Karpas-422 (cell line): ENCODE measurements at regions not wholly inside any gene's neighbourhood (a gene's known extent, or its start where the extent isn't known, plus 50 kb on each side); places are given as distances from the start of the nearest gene placed in this dataset.

ENCODE experiments used
- DNase-seq: peaks from one replicate; pipeline ENCODE4 v3.0.0-alpha.2; 2015
- H2AFZ ChIP-seq: fragments of 200-600 bp; sonication (generic); 2 replicates; pipeline ENCODE4 v1.6.1; 2014; ENCODE audit warnings: antibody characterized with exemption, low read length, mixed read lengths
- H3K27ac ChIP-seq: fragments of 200-600 bp; sonication (generic); 2 replicates; pipeline ENCODE4 v1.5.1; 2014; ENCODE audit warnings: mild to moderate bottlenecking, low read length, moderate library complexity
- H3K27me3 ChIP-seq: fragments of 200-600 bp; sonication (generic); 2 replicates; pipeline ENCODE4 v1.6.1; 2014; ENCODE audit warnings: low read length, mixed read lengths
- H3K36me3 ChIP-seq: fragments of 200-600 bp; sonication (generic); 2 replicates; pipeline ENCODE4 v1.6.1; 2014; ENCODE audit warnings: low read length, mixed read lengths; ENCODE audit not compliant: insufficient read depth
- H3K4me1 ChIP-seq: fragments of 200-600 bp; sonication (generic); 2 replicates; pipeline ENCODE4 v1.6.1; 2014; ENCODE audit warnings: mild to moderate bottlenecking, low read length, mixed read lengths
- H3K4me2 ChIP-seq: fragments of 200-600 bp; sonication (generic); 2 replicates; pipeline ENCODE4 v1.6.1; 2014; ENCODE audit warnings: low read length, low read depth, mild to moderate bottlenecking; ENCODE audit not compliant: poor library complexity, severe bottlenecking
- H3K4me3 ChIP-seq: fragments of 200-600 bp; sonication (generic); 2 replicates; pipeline ENCODE4 v1.5.1; 2014; ENCODE audit warnings: mild to moderate bottlenecking, antibody characterized with exemption, low read length, mixed read lengths
- H3K79me2 ChIP-seq: fragments of 200-600 bp; sonication (generic); 2 replicates; pipeline ENCODE4 v1.6.1; 2014; ENCODE audit warnings: mild to moderate bottlenecking, low read length, mixed read lengths
- H3K9ac ChIP-seq: fragments of 200-600 bp; sonication (generic); 2 replicates; pipeline ENCODE4 v1.6.0; 2014; ENCODE audit warnings: low read length
- H3K9me2 ChIP-seq: fragments of 200-600 bp; sonication (generic), shearing (Covaris generic); replicated peaks from 2 replicates; pipeline ENCODE4 v1.6.0; 2014; ENCODE audit warnings: mild to moderate bottlenecking, low read length, moderate library complexity; ENCODE audit not compliant: insufficient read depth
- H3K9me3 ChIP-seq: fragments of 300-700, 200-600 bp; sonication (generic); 2 replicates; pipeline ENCODE4 v1.6.1; 2014; ENCODE audit warnings: low read length, mixed read lengths
- H4K20me1 ChIP-seq: fragments of 200-600 bp; sonication (generic); 2 replicates; pipeline ENCODE4 v1.6.1; 2014; ENCODE audit warnings: mild to moderate bottlenecking, antibody characterized with exemption, low read length, low read depth; ENCODE audit not compliant: insufficient read depth

- H3K4me2 ChIP-seq, result no peak overlapping the region
- no peak overlapping the region for H3K9ac ChIP-seq
- no peaks in the 10 kb centered on the region for H3K27me3 ChIP-seq
- H3K27ac ChIP-seq, result no peak overlapping the region
- H4K20me1 ChIP-seq, result no peaks in the 10 kb centered on the region
- no peak for DNase-seq
- H2AFZ ChIP-seq, result no peak overlapping the region
- H3K4me1 ChIP-seq, result no peaks in the 10 kb centered on the region
- H3K9me2 ChIP-seq, result no peaks in the 10 kb centered on the region
- peaks cover 39% of the 10 kb centered on the region for H3K9me3 ChIP-seq
- no peaks in the 10 kb centered on the region for H3K36me3 ChIP-seq
- no peaks in the 10 kb centered on the region for H3K79me2 ChIP-seq
- no peak overlapping the region for H3K4me3 ChIP-seq
These were observed 569.6 kb upstream of the CXADR start for GRCh38 chr21:16943231-16943630.

GRCh38 chr21:16945580-16945979 lies 567.3 kb upstream of the CXADR start:
- no peak overlapping the region for H2AFZ ChIP-seq
- H4K20me1 ChIP-seq, result no peaks in the 10 kb centered on the region
- H3K27ac ChIP-seq, result no peak overlapping the region
- no peak overlapping the region for H3K9ac ChIP-seq
- peaks cover 41% of the 10 kb centered on the region for H3K9me3 ChIP-seq
- no peaks in the 10 kb centered on the region for H3K4me1 ChIP-seq
- H3K36me3 ChIP-seq, result no peaks in the 10 kb centered on the region
- no peak overlapping the region for H3K4me2 ChIP-seq
- no peaks in the 10 kb centered on the region for H3K9me2 ChIP-seq
- no peaks in the 10 kb centered on the region for H3K79me2 ChIP-seq
- no peak for DNase-seq
- no peak overlapping the region for H3K4me3 ChIP-seq
- H3K27me3 ChIP-seq, result no peaks in the 10 kb centered on the region

GRCh38 chr21:16956824-16957223 lies 556.0 kb upstream of the CXADR start:
- H3K4me3 ChIP-seq, result no peak overlapping the region
- H2AFZ ChIP-seq, result no peak overlapping the region
- H3K4me1 ChIP-seq, result no peaks in the 10 kb centered on the region
- no peak overlapping the region for H3K9ac ChIP-seq
- H3K4me2 ChIP-seq, result no peak overlapping the region
- no peaks in the 10 kb centered on the region for H3K36me3 ChIP-seq
- H3K27ac ChIP-seq, result no peak overlapping the region
- no peak for DNase-seq
- H3K79me2 ChIP-seq, result no peaks in the 10 kb centered on the region
- no peaks in the 10 kb centered on the region for H3K9me2 ChIP-seq
- H4K20me1 ChIP-seq, result no peaks in the 10 kb centered on the region
- no peaks in the 10 kb centered on the region for H3K27me3 ChIP-seq
- peaks cover 30% of the 10 kb centered on the region for H3K9me3 ChIP-seq

DNA sequence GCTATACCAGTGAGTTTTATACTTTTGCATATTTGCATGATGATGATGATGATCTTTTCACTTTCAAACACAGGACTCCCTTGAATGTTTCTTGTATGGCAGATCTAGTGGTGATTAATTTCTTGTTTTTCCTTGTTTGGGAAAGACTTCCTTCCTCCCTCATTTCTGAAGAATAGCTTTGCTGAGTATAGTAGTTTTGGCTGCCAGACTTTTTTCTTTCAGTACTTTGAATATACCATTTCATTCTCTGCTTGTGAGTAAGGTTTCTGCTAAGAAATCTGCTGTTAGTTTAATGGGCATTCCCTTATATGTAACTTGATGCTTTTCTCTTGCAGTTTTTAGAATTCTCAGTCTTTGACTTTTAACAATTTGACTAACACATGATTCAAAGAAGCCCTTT lies 547.4 kb upstream of the CXADR start:
- Histone ChIP-seq H3K79me2 (no peaks in the 10 kb centered on the region), H3K36me3 (no peaks in the 10 kb centered on the region), H3K27ac (no peak overlapping the region), H3K4me1 (no peaks in the 10 kb centered on the region), H3K9me2 (no peaks in the 10 kb centered on the region), H4K20me1 (no peaks in the 10 kb centered on the region), H3K4me3 (no peak overlapping the region), H3K27me3 (no peaks in the 10 kb centered on the region), H2AFZ (no peak overlapping the region), H3K9me3 (peaks cover 42% of the 10 kb centered on the region), H3K9ac (no peak overlapping the region), H3K4me2 (no peak overlapping the region)
- DNase-seq, result no peak

DNA sequence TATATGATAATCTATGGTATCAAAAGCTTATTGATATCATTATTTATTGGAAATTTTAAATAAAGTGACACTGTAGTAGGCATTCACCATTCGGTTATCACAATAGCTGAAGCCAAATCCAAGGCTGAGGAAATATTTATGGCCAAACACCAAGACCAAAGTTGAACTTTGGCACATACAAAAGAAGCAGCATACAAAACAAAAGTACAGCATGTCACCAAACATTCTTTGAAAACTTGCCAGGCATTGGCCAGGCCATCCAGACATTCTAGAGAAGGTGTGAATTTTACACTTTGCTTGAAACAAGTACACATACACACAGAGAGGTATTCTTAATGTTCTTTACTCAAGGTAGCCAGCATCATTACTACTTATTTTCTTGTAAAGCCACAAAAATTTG lies 544.4 kb upstream of the CXADR start:
- Histone ChIP-seq H4K20me1 (no peaks in the 10 kb centered on the region), H3K9me2 (no peaks in the 10 kb centered on the region), H3K4me1 (no peaks in the 10 kb centered on the region), H3K9ac (no peak overlapping the region), H3K79me2 (no peaks in the 10 kb centered on the region), H3K27ac (no peak overlapping the region), H3K4me3 (no peak overlapping the region), H3K9me3 (peaks cover 31% of the 10 kb centered on the region), H3K27me3 (no peaks in the 10 kb centered on the region), H2AFZ (no peak overlapping the region), H3K36me3 (no peaks in the 10 kb centered on the region), H3K4me2 (no peak overlapping the region)
- no peak for DNase-seq

- Histone ChIP-seq H4K20me1 (no peaks in the 10 kb centered on the region), H2AFZ (no peak overlapping the region), H3K36me3 (no peaks in the 10 kb centered on the region), H3K9ac (no peak overlapping the region), H3K4me1 (no peaks in the 10 kb centered on the region), H3K9me3 (peaks cover 35% of the 10 kb centered on the region), H3K4me3 (no peak overlapping the region), H3K4me2 (no peak overlapping the region), H3K79me2 (no peaks in the 10 kb centered on the region), H3K27ac (no peak overlapping the region), H3K9me2 (no peaks in the 10 kb centered on the region), H3K27me3 (no peaks in the 10 kb centered on the region)
- no peak for DNase-seq
These were observed 543.2 kb upstream of the CXADR start for GRCh38 chr21:16969636-16970035.

DNA sequence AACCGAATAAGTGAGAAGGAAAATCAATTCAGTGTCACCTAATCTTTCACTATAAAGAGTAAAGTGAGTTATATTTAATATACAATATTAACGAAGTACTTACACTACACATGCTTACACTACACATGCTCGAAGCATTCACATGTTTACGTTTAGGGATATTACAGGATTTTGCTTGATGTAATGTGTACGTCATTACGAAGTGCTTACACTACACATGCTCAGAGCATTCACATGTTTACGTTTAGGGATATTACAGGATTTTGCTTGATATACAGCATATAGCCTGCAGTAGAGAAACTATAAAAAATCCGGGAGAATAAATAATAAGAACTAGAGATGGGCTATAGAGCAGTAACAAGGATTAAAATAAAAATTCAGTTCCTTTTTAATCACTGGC lies 538.8 kb upstream of the CXADR start:
- peaks cover 27% of the 10 kb centered on the region for H3K9me3 ChIP-seq
- DNase-seq, result no peak
- H3K4me2 ChIP-seq, result no peak overlapping the region
- H3K27ac ChIP-seq, result no peak overlapping the region
- H4K20me1 ChIP-seq, result no peaks in the 10 kb centered on the region
- no peak overlapping the region for H2AFZ ChIP-seq
- no peak overlapping the region for H3K9ac ChIP-seq
- H3K4me3 ChIP-seq, result no peak overlapping the region
- H3K79me2 ChIP-seq, result no peaks in the 10 kb centered on the region
- H3K9me2 ChIP-seq, result no peaks in the 10 kb centered on the region
- no peaks in the 10 kb centered on the region for H3K36me3 ChIP-seq
- H3K27me3 ChIP-seq, result no peaks in the 10 kb centered on the region
- H3K4me1 ChIP-seq, result no peaks in the 10 kb centered on the region

DNA sequence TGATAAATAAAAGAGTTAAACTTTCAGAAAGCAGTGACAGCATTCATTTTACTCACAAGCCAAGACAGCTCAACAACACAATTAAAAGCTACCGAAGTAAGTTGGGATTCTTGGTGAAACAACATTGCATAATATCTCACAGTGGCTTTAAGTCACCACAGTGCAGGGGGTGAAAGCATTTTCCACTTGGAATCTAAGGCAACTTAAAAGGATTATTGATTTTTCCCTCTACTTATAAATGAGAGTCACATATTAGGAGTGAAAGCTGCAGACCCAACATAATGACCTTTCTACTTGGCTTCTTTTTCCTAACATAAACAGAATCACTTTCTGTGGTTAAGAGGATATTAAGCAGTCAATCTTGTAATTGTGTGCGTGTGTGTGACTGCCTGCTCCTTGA lies 536.6 kb upstream of the CXADR start:
- no peak overlapping the region for H3K27ac ChIP-seq
- H4K20me1 ChIP-seq, result no peaks in the 10 kb centered on the region
- no peak overlapping the region for H3K4me2 ChIP-seq
- H3K9ac ChIP-seq, result no peak overlapping the region
- H3K9me3 ChIP-seq, result peaks cover 22% of the 10 kb centered on the region
- no peaks in the 10 kb centered on the region for H3K79me2 ChIP-seq
- no peak for DNase-seq
- no peak overlapping the region for H3K4me3 ChIP-seq
- no peak overlapping the region for H2AFZ ChIP-seq
- no peaks in the 10 kb centered on the region for H3K36me3 ChIP-seq
- no peaks in the 10 kb centered on the region for H3K9me2 ChIP-seq
- no peaks in the 10 kb centered on the region for H3K4me1 ChIP-seq
- H3K27me3 ChIP-seq, result no peaks in the 10 kb centered on the region

DNA sequence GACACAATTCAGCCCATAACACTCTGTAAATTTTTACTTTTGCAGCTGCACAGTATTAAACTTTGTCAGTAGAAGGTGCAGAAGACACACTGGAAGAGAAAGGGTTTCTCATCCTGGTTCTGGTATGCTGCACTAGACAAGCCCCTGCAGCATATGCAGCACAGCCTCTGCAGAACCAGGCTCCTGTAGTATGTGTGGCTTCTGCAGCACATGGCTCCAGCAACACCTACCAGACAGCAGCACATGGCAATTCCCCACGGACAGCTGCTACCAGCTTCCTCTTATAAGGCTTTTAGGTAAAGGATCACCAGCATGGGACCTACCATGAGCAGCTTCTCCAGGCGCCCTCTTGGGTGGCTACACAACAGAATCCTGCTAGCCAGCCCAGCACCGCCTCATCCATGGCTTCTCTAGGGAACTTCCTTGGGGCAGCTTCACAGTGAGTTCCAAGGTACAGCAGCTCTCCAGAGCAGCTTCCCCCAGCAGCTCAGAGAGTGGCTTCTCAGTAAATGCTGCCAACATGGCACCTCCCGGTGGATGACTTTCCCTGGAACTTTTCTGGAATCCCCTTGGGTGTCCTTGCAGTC lies 534.4 kb upstream of the CXADR start:
- Histone ChIP-seq H3K9me2 (no peaks in the 10 kb centered on the region), H4K20me1 (no peaks in the 10 kb centered on the region), H3K27me3 (no peaks in the 10 kb centered on the region), H3K79me2 (no peaks in the 10 kb centered on the region), H3K4me2 (no peak overlapping the region), H3K4me1 (no peaks in the 10 kb centered on the region), H3K9me3 (peaks cover 24% of the 10 kb centered on the region), H2AFZ (no peak overlapping the region), H3K9ac (no peak overlapping the region), H3K4me3 (no peak overlapping the region), H3K36me3 (no peaks in the 10 kb centered on the region), H3K27ac (no peak overlapping the region)
- no peak for DNase-seq
